K562 (cell line): ENCODE measurements at regions not wholly inside any gene's neighbourhood (a gene's known extent, or its start where the extent isn't known, plus 50 kb on each side); places are given as distances from the start of the nearest gene placed in this dataset.

Experiments
- ATAC-seq: fragments of 200-7000 bp; cut with Tn5 transposase; 3 replicates; pipeline ENCODE4 v1.9.1; 2020; ENCODE audit warnings: moderate library complexity
- BruUV-seq: library from RNA; stranded (reverse); fragments of 400-500 nt; replicated peaks from 2 replicates; lab custom pipeline; 2021; lab: Mats Ljungman, UMichigan
- CTCF ChIA-PET: fragments of 300-600 bp; formaldehyde crosslinking; extraction: SDS; loops from one replicate; lab custom pipeline; 2021; ENCODE audit warnings: low intra/inter-chr PET ratio; lab: Yijun Ruan, JAX
- POLR2A ChIA-PET: fragments of 300-600, 350-650 bp; sonication (Branson Sonifier 250); formaldehyde crosslinking; extraction: SDS; loops from one replicate; lab custom pipeline; 2021; ENCODE audit warnings: antibody characterized with exemption, inconsistent platforms; lab: Yijun Ruan, JAX
- DNase-seq, 4 experiments: peaks; one replicate each; pipeline versions ENCODE4 v3.0.0 to v3.0.0-alpha.2; 2011 to 2018; ENCODE audit warnings: low spot score in 3 of 4, mixed read lengths in 3 of 4; ENCODE audit errors: extremely low read depth in 1 of 4
- FAIRE-seq: peaks from 2 replicates; lab custom pipeline; 2011; peaks lifted over from hg19 to GRCh38; lab: Jason Lieb, UNC
- H2AFZ ChIP-seq: 2 replicates; pipeline ENCODE4 v1.6.0; 2011; ENCODE audit warnings: low read depth, low read length, control low read depth, inconsistent platforms
- H3K27ac ChIP-seq: fragments of 200-600 bp; 3 replicates; pipeline ENCODE4 v1.8.0; 2011; ENCODE audit warnings: low read depth, mild to moderate bottlenecking, control low read depth, inconsistent platforms, low read length, moderate library complexity, mixed read lengths; ENCODE audit errors: extremely low read depth
- H3K27me3 ChIP-seq, 2 experiments: fragments of 300-600 bp in 1 of 2; 2 replicates in 1 of 2; 3 replicates in 1 of 2; pipeline versions ENCODE4 v1.6.0 to v1.8.0; 2011; ENCODE audit warnings: inconsistent platforms in 2 of 2, low read length in 2 of 2, mild to moderate bottlenecking in 1 of 2, mixed read lengths in 1 of 2, moderate library complexity in 1 of 2; ENCODE audit not compliant: control insufficient read depth in 2 of 2, insufficient read depth in 2 of 2
- H3K36me3 ChIP-seq: fragments of 300-600 bp; 3 replicates; pipeline ENCODE4 v1.8.0; 2011; ENCODE audit warnings: mild to moderate bottlenecking, low read length, inconsistent platforms; ENCODE audit not compliant: control insufficient read depth, insufficient read depth
- H3K4me1 ChIP-seq, 2 experiments: fragments of 200-600 bp in 1 of 2; replicated peaks in 1 of 2; 2 replicates in 1 of 2; 3 replicates in 1 of 2; pipeline versions ENCODE4 v1.5.1 to v1.8.0; 2011; ENCODE audit warnings: inconsistent platforms in 2 of 2, low read length in 2 of 2, mild to moderate bottlenecking in 1 of 2, mixed read lengths in 1 of 2, moderate library complexity in 1 of 2; ENCODE audit not compliant: control insufficient read depth in 2 of 2, insufficient read depth in 2 of 2
- H3K4me2 ChIP-seq: 2 replicates; pipeline ENCODE4 v1.6.1; 2011; ENCODE audit warnings: low read length, control low read depth, inconsistent platforms, mixed read lengths; ENCODE audit not compliant: insufficient read depth
- H3K4me3 ChIP-seq: fragments of 200-600 bp; sonication (generic), shearing (Covaris generic); 2 replicates; pipeline ENCODE4 v1.5.1; 2016; ENCODE audit warnings: control low read depth, inconsistent platforms
- H3K79me2 ChIP-seq: fragments of 200-600 bp; 3 replicates; pipeline ENCODE4 v1.8.0; 2011; ENCODE audit warnings: low read length, inconsistent platforms; ENCODE audit not compliant: control insufficient read depth, insufficient read depth
- H3K9ac ChIP-seq, 2 experiments: 2 replicates each; pipeline versions ENCODE4 v1.6.0 to v1.6.1; 2011; ENCODE audit warnings: low read depth in 2 of 2, low read length in 2 of 2, control low read depth in 1 of 2, inconsistent platforms in 1 of 2, mild to moderate bottlenecking in 1 of 2, mixed read lengths in 1 of 2; ENCODE audit not compliant: insufficient read depth in 1 of 2
- H3K9me1 ChIP-seq: one replicate; pipeline ENCODE4 v1.6.0; 2011; ENCODE audit warnings: inconsistent platforms, mild to moderate bottlenecking, low read length, moderate library complexity; ENCODE audit not compliant: control insufficient read depth, insufficient read depth
- H3K9me3 ChIP-seq: replicated peaks from 2 replicates; pipeline ENCODE4 v1.5.1; 2011; ENCODE audit warnings: low read depth, low read length, inconsistent platforms; ENCODE audit not compliant: control insufficient read depth, insufficient read depth
- H4K20me1 ChIP-seq: replicated peaks from 2 replicates; pipeline ENCODE4 v1.6.1; 2011; ENCODE audit warnings: low read length, inconsistent platforms, mixed read lengths; ENCODE audit not compliant: control insufficient read depth, insufficient read depth
- ADNP ChIP-seq: fragments of 200-800 bp; sonication (Bioruptor generic); IDR thresholded peaks from 2 replicates; pipeline ENCODE4 v1.6.1; 2016; ENCODE audit warnings: missing genetic modification characterization, missing compliant biosample characterization
- CCNT2 ChIP-seq: IDR thresholded peaks from 2 replicates; pipeline ENCODE4 v1.6.1; 2011; ENCODE audit warnings: borderline replicate concordance, low read depth, mild to moderate bottlenecking, moderate library complexity, mixed read lengths, low read length; ENCODE audit not compliant: insufficient read length; ENCODE audit errors: extremely low read depth
- DACH1 ChIP-seq: fragments of 450-650 bp; IDR thresholded peaks from 2 replicates; pipeline ENCODE4 v1.6.1; 2018; ENCODE audit not compliant: partially characterized antibody
- ERF ChIP-seq: fragments of 450-650 bp; formaldehyde crosslinking; IDR thresholded peaks from 2 replicates; pipeline ENCODE4 v1.4.0; 2020; ENCODE audit warnings: mild to moderate bottlenecking, mixed read lengths
- EWSR1 ChIP-seq: fragments of 450-650 bp; IDR thresholded peaks from 2 replicates; pipeline ENCODE4 v1.6.1; 2018; ENCODE audit warnings: borderline replicate concordance, mild to moderate bottlenecking, low read depth, moderate library complexity; ENCODE audit not compliant: partially characterized antibody
- MYBL2 ChIP-seq, 2 experiments: fragments of 450-650 bp in 1 of 2; sonication (generic) in 1 of 2; formaldehyde crosslinking in 1 of 2; IDR thresholded peaks; 2 replicates each; pipeline versions ENCODE4 v1.6.1 to v1.8.1; 2017 to 2022; ENCODE audit warnings: borderline replicate concordance in 1 of 2, inconsistent platforms in 1 of 2, low read depth in 1 of 2, mild to moderate bottlenecking in 1 of 2, missing genetic modification reagents in 1 of 2, moderate library complexity in 1 of 2
- NFATC3 ChIP-seq: fragments of 450-650 bp; IDR thresholded peaks from 2 replicates; pipeline ENCODE4 v1.6.1; 2017; ENCODE audit warnings: mild to moderate bottlenecking
- PKNOX1 ChIP-seq: fragments of 450-650 bp; IDR thresholded peaks from 2 replicates; pipeline ENCODE4 v1.6.1; 2016
- PYGO2 ChIP-seq: fragments of 450-650 bp; IDR thresholded peaks from 2 replicates; pipeline ENCODE4 v1.6.1; 2016; ENCODE audit warnings: mild to moderate bottlenecking, missing genetic modification characterization, moderate library complexity, missing compliant biosample characterization
- RHOXF2B ChIP-seq: fragments of 250-450 bp; sonication (Bioruptor Pico); conservative IDR thresholded peaks from 2 replicates; pipeline ENCODE4 v1.5.1; 2021
- XRCC3 ChIP-seq: fragments of 450-650 bp; IDR thresholded peaks from 2 replicates; pipeline ENCODE4 v1.6.1; 2017; ENCODE audit warnings: mild to moderate bottlenecking, moderate library complexity
- WGBS: fragments of 100-300 bp; shearing (Covaris generic); methylation state at CpG from one replicate; pipeline ENCODE4 v1.1.6; 2016; ENCODE audit warnings: low coverage, mixed read lengths; ENCODE audit not compliant: insufficient coverage; ENCODE audit errors: missing lambda C conversion rate; 5-methylcytosine and 5-hydroxymethylcytosine counted together
- in situ Hi-C: fragments of 300-500 bp; cut with MboI; formaldehyde crosslinking; loops from 4 replicates; pipeline ENCODE4 v1.15.0; 2018; ENCODE audit warnings: inconsistent platforms, mixed read lengths
- intact Hi-C: fragments of 100-400 bp; cut with micrococcal nuclease; formaldehyde crosslinking; loops from 2 replicates; pipeline ENCODE4 v1.14.2; 2022
- TF ChIP-seq, protein P1 (sequence below): fragments of 250-450 bp; sonication (Bioruptor Pico); IDR thresholded peaks from 2 replicates; pipeline ENCODE4 v1.5.0; 2020; ENCODE audit warnings: mild to moderate bottlenecking
- TF ChIP-seq, protein P2 (sequence below): sonication (generic); formaldehyde crosslinking; IDR thresholded peaks from 2 replicates; pipeline ENCODE4 v1.8.0; 2022; ENCODE audit warnings: mild to moderate bottlenecking, missing genetic modification reagents
- TF ChIP-seq, protein P3 (sequence below): fragments of 250-450 bp; sonication (Bioruptor Pico); IDR thresholded peaks from 2 replicates; pipeline ENCODE4 v1.5.0; 2020; ENCODE audit warnings: mild to moderate bottlenecking, borderline replicate concordance

DNA sequence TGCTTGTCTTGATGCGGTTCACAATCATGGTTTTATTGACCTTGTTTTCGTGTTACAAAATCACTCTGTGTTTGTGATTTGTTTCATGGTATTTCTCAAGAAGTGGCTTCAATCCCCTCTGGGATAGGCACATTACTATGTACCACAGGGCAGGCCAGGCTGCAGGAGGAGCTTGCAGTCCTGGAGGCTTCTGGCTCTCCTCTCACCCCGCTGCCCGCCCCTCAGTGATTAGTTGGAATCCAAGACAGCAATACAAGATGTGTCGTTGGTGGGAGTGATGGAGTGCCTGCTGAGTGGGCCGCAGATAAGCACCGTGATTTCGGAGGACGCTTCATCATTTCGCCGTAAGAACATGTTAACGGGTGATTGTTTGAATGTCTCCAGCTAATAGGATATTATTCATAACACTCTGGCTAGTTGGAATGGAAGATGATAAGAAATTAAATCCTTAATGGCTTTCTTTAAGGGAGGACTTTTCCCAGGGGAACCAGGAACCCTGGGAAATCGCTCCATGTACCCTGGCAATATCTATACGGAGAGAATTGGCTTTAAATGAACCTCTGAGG, 384.4 kb downstream of the MIAT start:
- Histone ChIP-seq H3K9me3 (no peaks in the 10 kb centered on the region), H3K4me1 (no peaks in the 10 kb centered on the region), H2AFZ (no peak overlapping the region), H3K79me2 (no peaks in the 10 kb centered on the region), H3K9me1 (no peaks in the 10 kb centered on the region), H3K27me3 (no peaks in the 10 kb centered on the region; a peak in 1 of 5 replicates), H3K9ac (no peak overlapping the region), H3K4me2 (no peak overlapping the region), H3K36me3 (no peaks in the 10 kb centered on the region), H3K4me3 (no peak overlapping the region), H3K27ac (no peak overlapping the region), H4K20me1 (no peaks in the 10 kb centered on the region)
- 0% methylated on average over 14 of the region's 14 CpGs for WGBS
- FAIRE-seq: no peak
- DNase-seq: no peak
- BruUV-seq: no TSS peak
- ChIA-PET CTCF (no interaction called here), POLR2A (no interaction called here)
- in situ Hi-C loops: no loop called here
- intact Hi-C loops: no loop called here
- ATAC-seq: no peak
- TF ChIP-seq, protein P1, sequence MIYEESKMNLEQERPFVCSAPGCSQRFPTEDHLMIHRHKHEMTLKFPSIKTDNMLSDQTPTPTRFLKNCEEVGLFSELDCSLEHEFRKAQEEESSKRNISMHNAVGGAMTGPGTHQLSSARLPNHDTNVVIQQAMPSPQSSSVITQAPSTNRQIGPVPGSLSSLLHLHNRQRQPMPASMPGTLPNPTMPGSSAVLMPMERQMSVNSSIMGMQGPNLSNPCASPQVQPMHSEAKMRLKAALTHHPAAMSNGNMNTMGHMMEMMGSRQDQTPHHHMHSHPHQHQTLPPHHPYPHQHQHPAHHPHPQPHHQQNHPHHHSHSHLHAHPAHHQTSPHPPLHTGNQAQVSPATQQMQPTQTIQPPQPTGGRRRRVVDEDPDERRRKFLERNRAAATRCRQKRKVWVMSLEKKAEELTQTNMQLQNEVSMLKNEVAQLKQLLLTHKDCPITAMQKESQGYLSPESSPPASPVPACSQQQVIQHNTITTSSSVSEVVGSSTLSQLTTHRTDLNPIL (CRISPR knock-in tag): no peak
- TF ChIP-seq NFATC3 (no peak), ERF (CRISPR knock-in tag) (no peak), EWSR1 (no peak), PKNOX1 (no peak), ADNP (tag) (no peak), DACH1 (no peak), PYGO2 (no peak), RHOXF2B (no peak), MYBL2 (IDR thresholded peaks at IDR 0.05; ENCODE audit: low read depth) (no peak), MYBL2 (CRISPR knock-in tag; IDR thresholded peaks at IDR 0.05; ENCODE audit: borderline replicate concordance) (no peak), CCNT2 (no peak), XRCC3 (no peak)
- TF ChIP-seq, protein P2, sequence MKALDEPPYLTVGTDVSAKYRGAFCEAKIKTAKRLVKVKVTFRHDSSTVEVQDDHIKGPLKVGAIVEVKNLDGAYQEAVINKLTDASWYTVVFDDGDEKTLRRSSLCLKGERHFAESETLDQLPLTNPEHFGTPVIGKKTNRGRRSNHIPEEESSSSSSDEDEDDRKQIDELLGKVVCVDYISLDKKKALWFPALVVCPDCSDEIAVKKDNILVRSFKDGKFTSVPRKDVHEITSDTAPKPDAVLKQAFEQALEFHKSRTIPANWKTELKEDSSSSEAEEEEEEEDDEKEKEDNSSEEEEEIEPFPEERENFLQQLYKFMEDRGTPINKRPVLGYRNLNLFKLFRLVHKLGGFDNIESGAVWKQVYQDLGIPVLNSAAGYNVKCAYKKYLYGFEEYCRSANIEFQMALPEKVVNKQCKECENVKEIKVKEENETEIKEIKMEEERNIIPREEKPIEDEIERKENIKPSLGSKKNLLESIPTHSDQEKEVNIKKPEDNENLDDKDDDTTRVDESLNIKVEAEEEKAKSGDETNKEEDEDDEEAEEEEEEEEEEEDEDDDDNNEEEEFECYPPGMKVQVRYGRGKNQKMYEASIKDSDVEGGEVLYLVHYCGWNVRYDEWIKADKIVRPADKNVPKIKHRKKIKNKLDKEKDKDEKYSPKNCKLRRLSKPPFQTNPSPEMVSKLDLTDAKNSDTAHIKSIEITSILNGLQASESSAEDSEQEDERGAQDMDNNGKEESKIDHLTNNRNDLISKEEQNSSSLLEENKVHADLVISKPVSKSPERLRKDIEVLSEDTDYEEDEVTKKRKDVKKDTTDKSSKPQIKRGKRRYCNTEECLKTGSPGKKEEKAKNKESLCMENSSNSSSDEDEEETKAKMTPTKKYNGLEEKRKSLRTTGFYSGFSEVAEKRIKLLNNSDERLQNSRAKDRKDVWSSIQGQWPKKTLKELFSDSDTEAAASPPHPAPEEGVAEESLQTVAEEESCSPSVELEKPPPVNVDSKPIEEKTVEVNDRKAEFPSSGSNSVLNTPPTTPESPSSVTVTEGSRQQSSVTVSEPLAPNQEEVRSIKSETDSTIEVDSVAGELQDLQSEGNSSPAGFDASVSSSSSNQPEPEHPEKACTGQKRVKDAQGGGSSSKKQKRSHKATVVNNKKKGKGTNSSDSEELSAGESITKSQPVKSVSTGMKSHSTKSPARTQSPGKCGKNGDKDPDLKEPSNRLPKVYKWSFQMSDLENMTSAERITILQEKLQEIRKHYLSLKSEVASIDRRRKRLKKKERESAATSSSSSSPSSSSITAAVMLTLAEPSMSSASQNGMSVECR (CRISPR knock-in tag): no peak
- TF ChIP-seq, protein P3, sequence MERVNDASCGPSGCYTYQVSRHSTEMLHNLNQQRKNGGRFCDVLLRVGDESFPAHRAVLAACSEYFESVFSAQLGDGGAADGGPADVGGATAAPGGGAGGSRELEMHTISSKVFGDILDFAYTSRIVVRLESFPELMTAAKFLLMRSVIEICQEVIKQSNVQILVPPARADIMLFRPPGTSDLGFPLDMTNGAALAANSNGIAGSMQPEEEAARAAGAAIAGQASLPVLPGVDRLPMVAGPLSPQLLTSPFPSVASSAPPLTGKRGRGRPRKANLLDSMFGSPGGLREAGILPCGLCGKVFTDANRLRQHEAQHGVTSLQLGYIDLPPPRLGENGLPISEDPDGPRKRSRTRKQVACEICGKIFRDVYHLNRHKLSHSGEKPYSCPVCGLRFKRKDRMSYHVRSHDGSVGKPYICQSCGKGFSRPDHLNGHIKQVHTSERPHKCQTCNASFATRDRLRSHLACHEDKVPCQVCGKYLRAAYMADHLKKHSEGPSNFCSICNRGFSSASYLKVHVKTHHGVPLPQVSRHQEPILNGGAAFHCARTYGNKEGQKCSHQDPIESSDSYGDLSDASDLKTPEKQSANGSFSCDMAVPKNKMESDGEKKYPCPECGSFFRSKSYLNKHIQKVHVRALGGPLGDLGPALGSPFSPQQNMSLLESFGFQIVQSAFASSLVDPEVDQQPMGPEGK (CRISPR knock-in tag): no peak
